Left renal pelvis (tissue), 4 donors: ENCODE measurements at regions not wholly inside any gene's neighbourhood (a gene's known extent, or its start where the extent isn't known, plus 50 kb on each side); places are given as distances from the start of the nearest gene placed in this dataset.
"Not testable (repeated sequence)": the region's sequence is repeated elsewhere in the genome, so short reads cannot be mapped to it uniquely, and the experiment has no call there.

Source experiments
- DNase-seq, 4 donors: peaks; one replicate each; pipeline ENCODE4 v3.0.0-alpha.2; 2013; ENCODE audit warnings: low read depth in 4 of 4, low spot score in 3 of 4

DNA sequence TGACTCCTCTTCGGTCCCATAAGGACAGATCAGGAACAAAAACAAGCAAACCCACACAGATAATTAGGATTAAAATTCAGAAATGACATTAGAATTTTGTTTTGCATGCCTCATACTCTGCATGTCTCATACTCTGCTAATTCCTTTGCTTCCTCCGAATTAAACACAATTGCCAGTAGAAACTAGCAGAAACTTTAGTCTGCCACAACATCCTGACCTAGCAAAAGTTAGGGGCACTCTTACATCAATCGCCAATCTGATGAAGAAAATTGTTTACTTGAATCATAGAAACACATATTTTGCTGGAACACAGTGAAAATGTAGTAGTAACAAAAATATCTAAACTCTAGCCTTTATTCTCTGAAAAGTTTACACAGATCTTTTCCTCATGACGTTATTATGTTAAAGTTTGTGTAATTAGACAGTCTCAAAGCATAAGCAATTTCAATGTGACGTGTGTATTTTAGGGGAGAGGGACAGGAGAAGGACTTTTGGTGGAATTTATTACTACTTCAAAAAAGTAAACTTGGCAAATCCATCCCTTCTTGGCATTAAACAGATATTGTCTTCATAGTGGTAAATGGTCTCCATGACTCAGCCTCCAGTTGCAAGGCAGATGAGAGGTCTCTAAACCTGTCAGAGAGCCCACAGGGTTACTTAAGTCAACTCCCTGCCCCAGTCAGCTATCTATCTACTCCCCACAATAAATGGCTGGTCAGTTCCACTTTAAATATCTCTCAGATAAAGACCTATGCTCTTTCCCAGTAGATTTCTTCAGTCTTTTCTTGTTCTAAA lies 249.8 kb upstream of the UBASH3B start:
- no peak for DNase-seq

DNA sequence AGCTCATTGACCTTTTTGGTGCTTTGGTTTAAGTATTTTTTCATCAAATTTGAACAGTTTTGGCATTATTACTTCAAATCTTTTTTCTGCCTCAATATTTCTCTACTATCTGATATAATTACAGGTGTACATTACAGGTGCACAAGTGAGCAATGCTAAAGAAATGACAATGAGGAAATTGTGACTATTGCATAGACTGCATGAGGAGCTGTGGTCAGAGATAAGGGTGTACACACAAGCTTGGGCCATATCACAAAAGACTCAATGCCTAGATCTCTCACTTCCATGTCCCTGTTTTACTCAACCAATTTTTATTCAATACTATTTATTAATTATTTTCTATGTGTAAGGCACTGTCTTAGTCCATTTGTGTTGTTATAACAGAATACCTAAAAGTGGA lies 251.0 kb upstream of the UBASH3B start:
- no peak for DNase-seq

- DNase-seq = not testable (repeated sequence)
Observed at GRCh38 chr11:122401581-122401980, 253.9 kb upstream of the UBASH3B start.

GRCh38 chr11:122399375-122399774 lies 256.1 kb upstream of the UBASH3B start:
- DNase-seq = no peak

GRCh38 chr11:122398851-122399250 lies 256.7 kb upstream of the UBASH3B start:
- no peak for DNase-seq

- no peak for DNase-seq
Observed at GRCh38 chr11:122398167-122398566, 257.4 kb upstream of the UBASH3B start.

DNA sequence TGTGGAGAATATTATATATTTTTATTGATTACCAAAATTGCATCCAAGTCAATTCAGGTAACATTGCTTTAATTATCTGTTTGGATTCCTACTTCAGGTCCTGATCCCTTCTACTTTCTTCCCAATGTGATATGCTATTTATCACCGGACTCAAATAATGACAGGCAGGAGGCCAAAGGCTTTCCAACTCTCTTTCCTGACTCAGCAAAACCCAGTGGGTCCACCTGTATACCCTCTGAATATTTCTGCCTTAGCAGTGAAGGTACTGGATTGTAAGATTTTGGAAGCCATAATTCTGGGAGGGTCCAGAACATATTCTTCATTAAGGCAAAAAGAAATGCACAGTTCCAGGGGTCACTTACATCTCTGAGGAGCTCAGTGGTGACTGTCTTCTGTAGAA lies 260.2 kb upstream of the UBASH3B start:
- no peak for DNase-seq

DNA sequence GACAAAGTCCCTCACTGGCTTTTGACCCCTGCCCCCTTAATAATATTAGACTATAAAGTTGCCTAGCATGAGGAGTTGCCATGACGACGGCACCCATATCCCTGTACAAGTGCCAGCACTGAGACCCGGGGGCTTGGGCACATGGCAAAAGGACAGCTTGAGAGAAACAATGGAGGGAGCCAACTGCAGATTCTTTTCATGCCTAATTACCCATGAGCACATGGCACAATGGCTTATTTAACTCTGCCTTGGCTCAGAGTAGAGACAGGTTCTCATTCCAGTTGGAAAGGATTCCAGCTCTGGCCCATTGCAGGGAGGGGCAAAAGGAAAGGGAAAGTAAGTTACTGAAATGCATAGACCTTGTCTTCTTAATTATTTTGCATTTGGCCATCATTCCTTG lies 261.2 kb upstream of the UBASH3B start:
- DNase-seq = no peak

- DNase-seq = no peak
Observed at GRCh38 chr11:122393209-122393860, 262.2 kb upstream of the UBASH3B start.

DNA sequence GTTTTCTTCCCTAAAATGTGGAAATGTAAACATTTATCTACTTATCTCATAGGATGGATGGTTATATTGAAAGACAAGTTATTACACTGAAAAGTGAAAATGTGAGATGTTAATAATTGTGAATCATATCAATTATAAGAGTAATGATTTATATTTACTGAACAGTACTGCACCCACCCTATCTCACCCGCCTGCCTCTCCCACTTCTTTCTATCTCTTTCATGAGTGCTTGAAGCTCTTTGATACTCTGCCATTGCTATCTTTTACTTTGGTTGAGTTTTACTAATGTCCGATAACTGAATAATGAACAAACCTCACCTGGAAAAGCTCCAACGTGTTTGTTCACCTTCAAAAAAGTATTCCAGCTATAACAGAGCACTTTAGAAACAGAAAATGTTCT lies 263.0 kb upstream of the UBASH3B start:
- no peak for DNase-seq

DNA sequence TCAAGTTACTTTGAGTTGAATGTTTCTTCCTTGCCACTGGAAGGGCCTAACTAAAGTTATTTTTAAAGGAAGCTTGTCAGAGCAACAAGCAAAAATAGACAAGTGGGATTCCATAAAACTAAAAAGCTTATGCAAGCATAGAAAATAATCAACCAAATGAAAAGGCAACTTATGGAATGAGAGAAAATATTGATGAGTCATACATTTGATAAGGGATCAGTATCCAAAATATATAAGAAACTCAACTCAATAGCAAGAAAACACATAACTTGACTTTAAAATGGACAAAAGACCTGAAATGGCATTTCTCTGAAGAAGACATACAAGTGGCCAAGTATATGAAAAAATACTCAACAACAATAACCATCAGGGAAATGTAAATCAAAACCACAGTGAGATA lies 264.5 kb upstream of the UBASH3B start:
- DNase-seq = no peak

- DNase-seq = no peak
Observed at GRCh38 chr11:122383186-122383585, 267.2 kb upstream of the BLID start.

GRCh38 chr11:122375687-122376399 lies 259.8 kb upstream of the BLID start:
- DNase-seq = no peak

- DNase-seq = no peak
Observed at GRCh38 chr11:122368796-122369195, 252.8 kb upstream of the BLID start.

DNA sequence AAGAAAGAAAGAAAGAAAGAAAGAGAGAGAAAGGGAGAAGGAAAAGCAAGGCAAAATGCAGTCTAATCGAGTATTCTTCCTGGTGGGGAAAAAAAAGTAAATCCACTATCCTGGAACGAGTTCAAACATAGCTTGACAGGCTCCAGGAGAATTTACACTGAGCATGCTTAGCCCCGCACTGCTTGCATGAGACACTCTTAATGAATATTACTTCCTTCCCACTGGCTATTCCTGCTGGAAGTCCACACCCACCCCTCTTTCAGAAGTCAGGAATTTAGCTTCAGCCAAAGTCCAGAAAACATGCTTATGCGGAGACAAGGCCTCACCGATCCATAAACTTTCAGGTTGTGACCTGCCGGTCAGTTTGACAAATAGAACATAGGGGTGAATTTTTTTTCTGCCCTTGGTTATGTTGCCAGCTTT lies 251.8 kb upstream of the BLID start:
- DNase-seq = peak in 3 of 4 donors; percentile 59 to 74 (median 61)

DNA sequence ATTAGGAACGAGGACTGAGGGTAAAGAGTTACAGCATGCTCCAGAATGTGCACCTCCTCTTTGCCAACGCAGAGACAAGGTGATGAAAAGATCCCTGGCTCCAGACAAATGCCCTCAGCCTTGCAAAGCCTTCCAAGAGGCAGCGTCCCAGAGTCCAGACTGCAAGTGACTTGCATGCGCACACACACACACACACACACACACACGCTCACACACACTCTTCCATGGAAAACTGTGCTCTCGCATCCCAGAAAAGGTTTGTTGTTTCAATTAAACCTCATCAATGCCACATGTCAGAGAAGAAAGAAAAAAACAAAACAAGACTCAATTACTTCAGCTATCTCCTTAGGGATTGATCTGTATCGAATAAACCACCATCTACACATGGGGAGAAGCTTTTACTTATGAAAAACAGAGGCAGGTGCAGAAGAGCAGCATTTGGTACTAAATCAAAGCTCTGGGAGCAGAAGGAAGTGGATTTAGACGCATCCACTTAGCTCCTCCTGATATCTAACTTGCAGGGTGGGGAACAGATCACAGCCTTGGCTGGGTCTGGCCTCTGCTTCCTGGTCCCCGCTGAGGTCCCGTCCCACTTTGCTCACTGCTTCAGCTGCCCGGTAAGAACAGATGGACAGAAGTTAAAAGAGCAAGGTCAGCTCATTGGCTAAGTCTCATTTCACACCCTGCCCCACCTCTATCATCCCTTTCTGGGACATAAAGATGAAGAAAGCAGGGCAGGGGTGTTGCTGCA lies 249.8 kb upstream of the BLID start:
- no peak for DNase-seq

- DNase-seq = no peak
Observed at GRCh38 chr11:122363296-122363695, 247.3 kb upstream of the BLID start.

GRCh38 chr11:122362381-122362780 lies 246.4 kb upstream of the BLID start:
- no peak for DNase-seq

DNA sequence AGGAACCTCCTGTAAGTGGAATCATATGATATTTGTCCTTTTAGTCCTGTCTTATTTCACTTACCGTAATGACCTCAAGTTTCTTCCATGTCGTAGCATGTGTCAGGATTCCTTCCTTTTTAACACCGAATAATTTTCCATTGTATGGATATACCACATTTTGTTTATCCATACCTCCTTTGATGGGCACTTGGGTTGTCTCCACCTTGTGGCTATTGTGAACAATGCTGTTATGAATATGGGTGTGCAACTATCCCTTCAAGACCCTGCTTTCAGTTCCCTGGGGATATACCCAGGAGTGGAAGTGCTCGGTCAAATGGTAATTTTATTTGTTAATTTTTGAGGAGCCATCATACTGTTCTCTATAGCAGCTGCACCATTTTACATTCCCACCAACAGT lies 244.9 kb upstream of the BLID start:
- DNase-seq = no peak

- no peak for DNase-seq
Observed at GRCh38 chr11:122359081-122359571, 243.1 kb upstream of the BLID start.

DNA sequence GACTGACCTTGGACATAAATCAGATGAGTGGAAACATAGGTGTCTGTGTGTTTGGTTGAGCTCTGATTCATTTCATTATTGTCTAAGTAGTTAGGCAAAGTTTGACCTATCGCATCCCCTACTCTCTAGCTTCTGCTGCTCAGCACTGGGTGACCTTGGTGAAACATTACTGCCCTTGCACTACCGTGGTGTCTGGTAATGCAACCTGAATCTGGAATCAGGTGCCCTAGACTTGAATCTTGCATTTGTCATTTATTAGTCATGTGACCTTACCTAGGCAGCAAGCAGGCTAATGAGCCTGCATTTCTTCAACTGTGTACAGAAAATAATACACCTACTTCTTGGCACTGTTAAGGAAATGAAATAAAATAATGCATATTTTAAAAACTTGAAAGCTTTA lies 242.3 kb upstream of the BLID start:
- DNase-seq = no peak
